ENCODE measurements at regions not wholly inside any gene's neighbourhood (a gene's known extent, or its start where the extent isn't known, plus 50 kb on each side); places are given as distances from the start of the nearest gene placed in this dataset.

GRCh38 chr3:157820157-157820517 is 286.1 kb downstream of the SHOX2 start:
- in situ Hi-C loops (cut with HindIII; ENCODE audit: low sequenced_read_pairs) = no loop called here
- no peak overlapping the region for H3K4me3 ChIP-seq (ENCODE audit: low read depth, low read length)
- no peak for TF ChIP-seq CTCF (IDR thresholded peaks at IDR 0.05; ENCODE audit: low read depth, low read length)
- DNase-seq (ENCODE audit: low read depth, low spot score) = no peak

GRCh38 chr3:157819270-157820156 is 286.7 kb downstream of the SHOX2 start:
- TF ChIP-seq CTCF (IDR thresholded peaks at IDR 0.05; ENCODE audit: low read depth, low read length) = no peak
- in situ Hi-C loops (cut with HindIII; ENCODE audit: low sequenced_read_pairs) = no loop called here
- DNase-seq (ENCODE audit: low read depth, low spot score) = no peak
- H3K4me3 ChIP-seq (ENCODE audit: low read depth, low read length) = no peak overlapping the region

GRCh38 chr3:157816896-157817295 is 289.3 kb downstream of the SHOX2 start:
- no peak for TF ChIP-seq CTCF (IDR thresholded peaks at IDR 0.05; ENCODE audit: low read depth, low read length)
- DNase-seq (ENCODE audit: low read depth, low spot score) = no peak
- in situ Hi-C loops (cut with HindIII; ENCODE audit: low sequenced_read_pairs) = no loop called here
- H3K4me3 ChIP-seq (ENCODE audit: low read depth, low read length) = no peak overlapping the region

GRCh38 chr3:157816296-157816695 is 289.9 kb downstream of the SHOX2 start:
- TF ChIP-seq CTCF (IDR thresholded peaks at IDR 0.05; ENCODE audit: low read depth, low read length) = no peak
- H3K4me3 ChIP-seq (ENCODE audit: low read depth, low read length) = no peak overlapping the region
- in situ Hi-C loops (cut with HindIII; ENCODE audit: low sequenced_read_pairs) = no loop called here
- DNase-seq (ENCODE audit: low read depth, low spot score) = no peak

- TF ChIP-seq CTCF (IDR thresholded peaks at IDR 0.05; ENCODE audit: low read depth, low read length) = no peak
- DNase-seq (ENCODE audit: low read depth, low spot score) = no peak
- in situ Hi-C loops (cut with HindIII; ENCODE audit: low sequenced_read_pairs) = no loop called here
- H3K4me3 ChIP-seq (ENCODE audit: low read depth, low read length) = no peak overlapping the region
Observed at GRCh38 chr3:157815739-157816138, 290.5 kb downstream of the SHOX2 start.

GRCh38 chr3:157810924-157811718 is 295.1 kb downstream of the SHOX2 start:
- no peak overlapping the region for H3K4me3 ChIP-seq (ENCODE audit: low read depth, low read length)
- in situ Hi-C loops (cut with HindIII; ENCODE audit: low sequenced_read_pairs) = no loop called here
- DNase-seq (ENCODE audit: low read depth, low spot score) = no peak
- no peak for TF ChIP-seq CTCF (IDR thresholded peaks at IDR 0.05; ENCODE audit: low read depth, low read length)
